Anterior cingulate cortex (tissue), 58 donors: ENCODE measurements at regions not wholly inside any gene's neighbourhood (a gene's known extent, or its start where the extent isn't known, plus 50 kb on each side); places are given as distances from the start of the nearest gene placed in this dataset.

Experiments
- DNase-seq, 58 donors: peaks; one replicate each; lab custom pipeline; 2025; lab: John Stamatoyannopoulos, UW

- DNase-seq = no peak
These were observed 89.6 kb upstream of the SOX5 start for GRCh38 chr12:24039113-24039525.

GRCh38 chr12:24038211-24038997 lies 88.9 kb upstream of the SOX5 start:
- DNase-seq = no peak

- DNase-seq = no peak
These were observed 87.2 kb upstream of the SOX5 start for GRCh38 chr12:24036438-24037216.

DNA sequence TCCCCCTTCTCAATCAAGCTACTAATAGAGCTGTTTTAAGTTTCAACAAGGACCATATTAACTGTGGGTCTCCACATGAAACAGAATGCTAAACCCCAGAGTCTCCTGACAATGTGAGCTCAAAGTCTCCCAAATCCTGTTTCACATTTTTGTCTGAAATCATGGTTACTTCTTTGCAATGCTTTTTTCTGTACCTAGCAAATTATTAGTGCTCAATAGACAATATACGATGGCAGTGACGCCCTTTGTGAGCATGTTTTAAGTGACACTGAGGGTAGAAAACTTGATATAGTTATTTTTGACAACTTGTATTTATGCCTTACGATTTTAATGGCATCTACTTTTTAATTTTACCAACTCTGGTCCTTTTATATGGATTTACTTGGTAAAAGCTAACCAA lies 85.4 kb upstream of the SOX5 start:
- no peak for DNase-seq

GRCh38 chr12:24034160-24034559 lies 84.7 kb upstream of the SOX5 start:
- DNase-seq = no peak

DNA sequence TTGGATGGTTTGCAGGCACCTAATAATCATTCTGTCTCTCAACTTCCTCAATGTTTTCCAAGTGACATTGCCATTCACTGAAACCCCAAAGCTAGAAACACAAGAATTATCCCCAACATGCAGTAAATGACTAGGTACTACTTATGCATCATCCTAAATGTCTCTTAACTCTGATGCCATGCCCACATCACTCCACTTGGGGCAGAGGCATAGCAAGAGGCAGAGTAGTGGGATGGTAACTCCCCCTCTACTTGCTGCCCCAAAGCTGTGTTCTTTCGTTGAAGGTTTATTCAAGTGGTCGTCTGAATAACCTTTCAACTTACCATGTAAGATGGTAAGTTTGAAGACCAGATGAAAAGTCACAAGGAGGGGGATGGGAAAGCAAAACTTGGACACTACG lies 77.9 kb upstream of the SOX5 start:
- no peak for DNase-seq

GRCh38 chr12:24025153-24025798 lies 75.8 kb upstream of the SOX5 start:
- DNase-seq = no peak

- DNase-seq = no peak
These were observed 73.6 kb upstream of the SOX5 start for GRCh38 chr12:24023081-24023480.

GRCh38 chr12:24021164-24021502 lies 71.7 kb upstream of the SOX5 start:
- no peak for DNase-seq

- DNase-seq = no peak
These were observed 71.1 kb upstream of the SOX5 start for GRCh38 chr12:24020397-24021163.

DNA sequence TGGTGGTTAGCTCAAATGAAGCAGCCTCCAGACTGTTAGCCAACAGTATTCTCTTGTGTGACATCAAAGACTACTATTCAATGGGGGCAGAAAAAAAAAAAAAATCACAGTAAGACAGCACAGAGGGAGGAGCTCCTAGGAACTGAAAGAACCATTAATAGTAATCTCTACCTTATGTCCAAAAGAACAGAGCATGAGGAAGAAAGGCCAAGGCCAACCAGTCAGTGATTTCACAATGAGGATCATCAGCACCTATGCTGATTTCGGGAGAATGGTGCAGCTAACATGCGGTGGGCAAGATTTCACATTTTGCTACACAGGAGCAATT lies 66.3 kb upstream of the SOX5 start:
- DNase-seq = no peak

DNA sequence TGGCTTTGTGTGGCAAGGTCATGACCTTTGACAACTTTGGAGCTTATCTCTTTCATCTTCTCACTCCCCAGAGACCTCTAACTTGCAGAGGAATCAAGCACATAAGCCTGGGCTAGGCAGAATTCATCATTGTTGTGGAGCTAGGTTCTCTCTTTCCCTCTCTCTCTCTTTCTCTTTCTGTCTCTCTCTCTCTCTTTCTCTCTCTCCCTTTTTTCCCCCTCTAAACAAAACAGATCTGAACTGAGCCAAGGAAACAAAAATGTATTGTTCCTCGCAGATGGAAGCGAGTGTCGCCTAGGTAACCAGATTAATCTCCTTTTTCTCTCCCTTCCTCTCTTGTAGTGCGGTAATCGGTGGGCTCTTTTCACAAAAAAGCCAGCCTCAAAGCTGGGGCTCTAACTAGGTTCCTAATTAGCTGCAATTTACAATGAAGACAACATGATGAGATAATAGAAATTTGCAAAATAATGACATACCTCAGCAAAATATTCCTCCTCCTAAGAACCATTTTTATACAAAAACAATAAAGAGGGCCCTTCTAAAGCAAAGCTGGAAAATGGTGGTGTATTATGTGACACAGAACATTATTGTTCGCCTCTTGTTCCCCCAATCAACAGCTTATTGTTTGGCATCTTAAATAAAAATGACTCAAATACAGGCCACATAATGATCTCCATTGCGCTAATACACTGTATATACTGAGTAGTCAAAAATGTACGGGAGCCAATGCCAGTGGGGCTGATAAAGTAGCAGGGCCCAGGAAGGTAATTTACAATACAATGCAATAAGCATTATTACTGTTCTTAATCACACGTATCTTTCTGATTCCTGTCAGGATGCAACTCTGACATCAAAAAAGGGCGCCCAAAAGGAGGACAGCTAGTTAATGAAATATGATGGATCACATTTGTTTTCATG lies 65.7 kb upstream of the SOX5 start:
- DNase-seq = peak in 1 of 58 donors; percentile 1

GRCh38 chr12:24014240-24014639 lies 64.8 kb upstream of the SOX5 start:
- DNase-seq = no peak

DNA sequence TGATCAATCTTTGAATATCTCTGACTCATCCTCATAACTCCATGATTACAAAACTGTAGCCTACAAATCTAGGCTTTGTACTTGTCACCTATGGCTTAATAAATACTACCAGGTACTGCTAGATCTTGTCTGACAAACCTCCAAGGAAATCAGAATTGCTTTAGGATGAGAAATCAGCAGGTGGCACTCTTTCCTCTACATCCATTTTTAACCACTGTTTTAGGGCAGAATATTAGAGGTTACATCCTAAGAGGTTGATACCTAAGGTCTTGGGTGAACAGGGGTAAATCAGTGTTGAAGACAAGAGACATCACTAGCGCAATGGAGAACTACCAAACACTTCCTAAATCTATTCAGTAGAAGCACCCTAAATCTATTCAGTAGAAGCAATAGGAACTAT lies 63.1 kb upstream of the SOX5 start:
- DNase-seq = no peak

DNA sequence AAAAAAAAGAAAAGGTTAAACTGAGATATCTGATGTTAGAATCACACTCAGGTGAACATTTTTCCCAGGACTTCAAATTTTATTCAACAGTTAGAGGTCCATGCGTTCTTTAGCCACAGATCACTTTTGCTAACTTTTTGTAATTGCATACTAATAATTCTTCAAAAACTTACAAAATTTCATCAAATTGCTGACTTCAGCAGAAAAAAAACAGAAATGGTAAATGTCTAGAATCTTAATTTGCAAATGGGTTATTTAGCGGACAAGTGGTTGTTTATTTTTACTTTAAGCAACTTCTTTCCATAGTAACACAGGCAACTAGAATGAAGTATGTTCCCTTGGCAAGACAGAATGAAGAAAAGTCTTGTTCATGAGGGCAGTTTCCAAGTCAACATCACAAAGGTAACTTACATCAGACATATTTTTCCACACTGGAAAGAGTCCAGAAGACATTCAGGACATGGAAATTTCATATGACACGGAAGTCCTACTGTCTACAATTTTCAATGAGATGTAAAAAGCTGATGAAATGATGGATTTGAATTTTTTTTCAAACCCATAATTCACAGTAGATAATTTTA lies 62.5 kb upstream of the SOX5 start:
- DNase-seq = no peak

GRCh38 chr12:24008166-24008565 lies 58.7 kb upstream of the SOX5 start:
- DNase-seq = no peak
